WTC11 (cell line): ENCODE measurements at regions not wholly inside any gene's neighbourhood (a gene's known extent, or its start where the extent isn't known, plus 50 kb on each side); places are given as distances from the start of the nearest gene placed in this dataset.

Experiments
- ATF2 ChIP-seq: sonication (generic); formaldehyde crosslinking; IDR thresholded peaks from 2 replicates; pipeline ENCODE4 v1.8.1; 2022; ENCODE audit warnings: low read depth, missing genetic modification reagents, borderline replicate concordance
- ATF3 ChIP-seq: sonication (generic); formaldehyde crosslinking; conservative IDR thresholded peaks from 2 replicates; pipeline ENCODE4 v1.8.1; 2022; ENCODE audit warnings: mild to moderate bottlenecking, missing genetic modification reagents
- CDX4 ChIP-seq: fragments of 250-450 bp; sonication (Bioruptor Pico); IDR thresholded peaks from 2 replicates; pipeline ENCODE4 v1.9.0; 2021; ENCODE audit warnings: moderate library complexity, mild to moderate bottlenecking, inconsistent platforms, borderline replicate concordance
- CTCF ChIP-seq: fragments of 200-600 bp; IDR thresholded peaks from 2 replicates; pipeline ENCODE4 v1.8.0; 2022; ENCODE audit warnings: antibody characterized with exemption
- E2F1 ChIP-seq: sonication (generic); formaldehyde crosslinking; IDR thresholded peaks from 2 replicates; pipeline ENCODE4 v1.8.0; 2022; ENCODE audit warnings: mild to moderate bottlenecking, missing genetic modification reagents
- GABPB1 ChIP-seq: sonication (generic); formaldehyde crosslinking; IDR thresholded peaks from 2 replicates; pipeline ENCODE4 v1.8.1; 2023; ENCODE audit warnings: mild to moderate bottlenecking, missing genetic modification reagents
- JUN ChIP-seq: sonication (generic); formaldehyde crosslinking; IDR thresholded peaks from 2 replicates; pipeline ENCODE4 v1.8.0; 2023; ENCODE audit warnings: mild to moderate bottlenecking, missing genetic modification reagents
- MAX ChIP-seq: sonication (generic); formaldehyde crosslinking; IDR thresholded peaks from 2 replicates; pipeline ENCODE4 v1.8.0; 2022; ENCODE audit warnings: mild to moderate bottlenecking, missing genetic modification reagents
- NR3C1 ChIP-seq: sonication (generic); formaldehyde crosslinking; conservative IDR thresholded peaks from 2 replicates; pipeline ENCODE4 v1.8.1; 2023; ENCODE audit warnings: low read depth, mild to moderate bottlenecking, missing genetic modification reagents
- SMAD3 ChIP-seq: sonication (generic); formaldehyde crosslinking; IDR thresholded peaks from 2 replicates; pipeline ENCODE4 v1.8.0; 2022; ENCODE audit warnings: missing genetic modification reagents, mild to moderate bottlenecking, borderline replicate concordance
- TP53 ChIP-seq: sonication (generic); formaldehyde crosslinking; IDR thresholded peaks from 2 replicates; pipeline ENCODE4 v1.8.1; 2023; ENCODE audit warnings: mild to moderate bottlenecking, missing genetic modification reagents
- ZSCAN18 ChIP-seq: fragments of 250-450 bp; sonication (Bioruptor Pico); IDR thresholded peaks from 2 replicates; pipeline ENCODE4 v2.1.2; 2022; ENCODE audit warnings: mild to moderate bottlenecking, moderate library complexity

GRCh38 chr4:96389770-96390169, 549.9 kb downstream of the PDHA2 start:
- TF ChIP-seq ATF2 (CRISPR knock-in tag) (no peak), CTCF (no peak), NR3C1 (CRISPR knock-in tag) (no peak), ATF3 (CRISPR knock-in tag) (no peak), E2F1 (CRISPR knock-in tag) (no peak), MAX (CRISPR knock-in tag) (no peak), TP53 (CRISPR knock-in tag) (no peak), SMAD3 (no peak), JUN (no peak), ZSCAN18 (CRISPR knock-in tag) (no peak), CDX4 (CRISPR knock-in tag) (no peak), GABPB1 (CRISPR knock-in tag) (no peak)
